ENCODE measurements at regions not wholly inside any gene's neighbourhood (a gene's known extent, or its start where the extent isn't known, plus 50 kb on each side); places are given as distances from the start of the nearest gene placed in this dataset.

GRCh38 chr13:103282571-103283450, 216.6 kb upstream of the SLC10A2 start:
- Histone ChIP-seq H3K36me3 (ENCODE audit: control insufficient read depth in 3 of 3, insufficient read depth in 2 of 3, low read depth in 1 of 3, low read length in 3 of 3) (no peaks in the 10 kb centered on the region), H3K4me3 (ENCODE audit: low read depth in 1 of 3, low read length in 3 of 3) (no peak overlapping the region), H3K27me3 (ENCODE audit: control insufficient read depth in 3 of 3, insufficient read depth in 3 of 3, low read length in 3 of 3) (no peaks in the 10 kb centered on the region), H3K4me1 (ENCODE audit: control insufficient read depth in 3 of 3, insufficient read depth in 2 of 3, low read depth in 1 of 3, low read length in 2 of 3) (peaks cover 0 to 6% (median 0%) of the 10 kb centered on the region in 3 donors), H3K9me3 (ENCODE audit: control insufficient read depth in 2 of 2, insufficient read depth in 1 of 2, low read depth in 1 of 2, low read length in 1 of 2) (no peaks in the 10 kb centered on the region), H3K27ac (ENCODE audit: low read depth in 1 of 3, low read length in 2 of 3) (no peak overlapping the region)
- 24 to 34% (median 32%) methylated on average over 14 of the region's 14 CpGs for WGBS, 3 donors
- peak; percentile 5 to 62 for DNase-seq
- FAIRE-seq: no peak

- Histone ChIP-seq H3K4me1 (ENCODE audit: control insufficient read depth in 3 of 3, insufficient read depth in 2 of 3, low read depth in 1 of 3, low read length in 2 of 3) (peaks cover 0 to 1% (median 0%) of the 10 kb centered on the region in 3 donors), H3K27ac (ENCODE audit: low read depth in 1 of 3, low read length in 2 of 3) (no peak overlapping the region), H3K9me3 (ENCODE audit: control insufficient read depth in 2 of 2, insufficient read depth in 1 of 2, low read depth in 1 of 2, low read length in 1 of 2) (no peaks in the 10 kb centered on the region), H3K36me3 (ENCODE audit: control insufficient read depth in 3 of 3, insufficient read depth in 2 of 3, low read depth in 1 of 3, low read length in 3 of 3) (no peaks in the 10 kb centered on the region), H3K27me3 (ENCODE audit: control insufficient read depth in 3 of 3, insufficient read depth in 3 of 3, low read length in 3 of 3) (no peaks in the 10 kb centered on the region), H3K4me3 (ENCODE audit: low read depth in 1 of 3, low read length in 3 of 3) (no peak overlapping the region)
- DNase-seq: peak in 1 of 2 donors; percentile 11
- 64 to 71% (median 67%) methylated on average over 5 of the region's 5 CpGs for WGBS, 3 donors
- no peak for FAIRE-seq
These were observed 211.9 kb upstream of the SLC10A2 start for GRCh38 chr13:103277959-103278694.

- no peak for DNase-seq
- 73 to 87% (median 83%) methylated on average over 8 of the region's 8 CpGs for WGBS, 3 donors
- no peak overlapping the region for H3K27ac ChIP-seq (ENCODE audit: low read depth in 1 of 3, low read length in 2 of 3)
- no peaks in the 10 kb centered on the region for H3K36me3 ChIP-seq (ENCODE audit: control insufficient read depth in 3 of 3, insufficient read depth in 2 of 3, low read depth in 1 of 3, low read length in 3 of 3)
- no peaks in the 10 kb centered on the region for H3K9me3 ChIP-seq (ENCODE audit: control insufficient read depth in 2 of 2, insufficient read depth in 1 of 2, low read depth in 1 of 2, low read length in 1 of 2)
- H3K27me3 ChIP-seq (ENCODE audit: control insufficient read depth in 3 of 3, insufficient read depth in 3 of 3, low read length in 3 of 3): no peaks in the 10 kb centered on the region
- no peak for FAIRE-seq
- no peaks in the 10 kb centered on the region for H3K4me1 ChIP-seq (ENCODE audit: control insufficient read depth in 3 of 3, insufficient read depth in 2 of 3, low read depth in 1 of 3, low read length in 2 of 3)
- H3K4me3 ChIP-seq (ENCODE audit: low read depth in 1 of 3, low read length in 3 of 3): no peak overlapping the region
These were observed 210.7 kb upstream of the SLC10A2 start for GRCh38 chr13:103276775-103277498.

DNA sequence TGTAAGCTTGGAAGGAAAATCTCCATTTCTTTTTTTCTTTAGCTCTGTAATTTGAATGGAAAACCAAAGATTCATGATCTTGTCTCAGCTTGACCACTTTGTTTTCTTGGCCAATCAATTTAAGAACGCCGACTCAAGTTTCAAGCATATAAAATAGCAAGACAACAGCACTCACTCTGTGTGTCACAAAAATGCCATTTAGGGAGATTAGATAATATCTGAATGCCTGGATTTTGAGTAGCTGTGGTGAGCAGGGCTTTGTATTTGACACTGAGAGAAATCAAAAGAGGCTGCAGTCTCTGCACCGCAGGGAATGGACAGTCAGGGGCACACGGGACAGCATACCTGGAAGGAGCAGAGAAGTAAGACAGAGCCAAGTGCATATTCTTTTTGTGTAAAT, 209.5 kb upstream of the SLC10A2 start:
- DNase-seq (no peak), FAIRE-seq (no peak)
- no peaks in the 10 kb centered on the region for H3K36me3 ChIP-seq (ENCODE audit: control insufficient read depth in 3 of 3, insufficient read depth in 2 of 3, low read depth in 1 of 3, low read length in 3 of 3)
- H3K27me3 ChIP-seq (ENCODE audit: control insufficient read depth in 3 of 3, insufficient read depth in 3 of 3, low read length in 3 of 3): no peaks in the 10 kb centered on the region
- H3K4me1 ChIP-seq (ENCODE audit: control insufficient read depth in 3 of 3, insufficient read depth in 2 of 3, low read depth in 1 of 3, low read length in 2 of 3): no peaks in the 10 kb centered on the region
- H3K4me3 ChIP-seq (ENCODE audit: low read depth in 1 of 3, low read length in 3 of 3): no peak overlapping the region
- no peak overlapping the region for H3K27ac ChIP-seq (ENCODE audit: low read depth in 1 of 3, low read length in 2 of 3)
- no peaks in the 10 kb centered on the region for H3K9me3 ChIP-seq (ENCODE audit: control insufficient read depth in 2 of 2, insufficient read depth in 1 of 2, low read depth in 1 of 2, low read length in 1 of 2)
- WGBS, 3 donors: 82 to 91% (median 90%) methylated on average over 4 of the region's 4 CpGs

DNA sequence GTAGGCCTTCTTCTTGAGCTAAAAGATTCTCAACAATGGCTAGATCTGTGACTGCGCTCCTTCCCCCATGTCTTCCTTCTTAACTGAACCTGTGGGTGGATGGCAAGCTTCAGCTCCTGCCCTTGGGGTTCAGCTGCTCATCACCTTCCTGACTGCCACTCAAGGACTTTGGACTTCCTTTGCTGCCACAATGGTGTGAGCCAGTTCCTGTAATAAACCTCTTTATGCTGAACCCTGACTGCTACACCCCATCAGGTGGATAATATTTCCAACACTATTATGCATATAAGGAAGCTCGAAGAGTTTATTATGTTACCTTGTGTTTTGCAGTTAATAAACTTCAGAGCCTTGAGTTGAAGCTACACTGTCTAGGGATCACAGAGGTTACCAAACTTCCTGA, 208.9 kb upstream of the SLC10A2 start:
- Histone ChIP-seq H3K27ac (ENCODE audit: low read depth in 1 of 3, low read length in 2 of 3) (no peak overlapping the region), H3K4me1 (ENCODE audit: control insufficient read depth in 3 of 3, insufficient read depth in 2 of 3, low read depth in 1 of 3, low read length in 2 of 3) (no peaks in the 10 kb centered on the region), H3K27me3 (ENCODE audit: control insufficient read depth in 3 of 3, insufficient read depth in 3 of 3, low read length in 3 of 3) (no peaks in the 10 kb centered on the region), H3K36me3 (ENCODE audit: control insufficient read depth in 3 of 3, insufficient read depth in 2 of 3, low read depth in 1 of 3, low read length in 3 of 3) (no peaks in the 10 kb centered on the region), H3K4me3 (ENCODE audit: low read depth in 1 of 3, low read length in 3 of 3) (no peak overlapping the region), H3K9me3 (ENCODE audit: control insufficient read depth in 2 of 2, insufficient read depth in 1 of 2, low read depth in 1 of 2, low read length in 1 of 2) (no peaks in the 10 kb centered on the region)
- DNase-seq: peak; percentile 64 to 65
- 52 to 78% (median 68%) methylated on average over 2 of the region's 2 CpGs for WGBS, 3 donors
- FAIRE-seq: no peak

- Histone ChIP-seq H3K27me3 (ENCODE audit: control insufficient read depth in 3 of 3, insufficient read depth in 3 of 3, low read length in 3 of 3) (no peaks in the 10 kb centered on the region), H3K27ac (ENCODE audit: low read depth in 1 of 3, low read length in 2 of 3) (no peak overlapping the region), H3K36me3 (ENCODE audit: control insufficient read depth in 3 of 3, insufficient read depth in 2 of 3, low read depth in 1 of 3, low read length in 3 of 3) (no peaks in the 10 kb centered on the region), H3K9me3 (ENCODE audit: control insufficient read depth in 2 of 2, insufficient read depth in 1 of 2, low read depth in 1 of 2, low read length in 1 of 2) (no peaks in the 10 kb centered on the region), H3K4me1 (ENCODE audit: control insufficient read depth in 3 of 3, insufficient read depth in 2 of 3, low read depth in 1 of 3, low read length in 2 of 3) (no peaks in the 10 kb centered on the region), H3K4me3 (ENCODE audit: low read depth in 1 of 3, low read length in 3 of 3) (no peak overlapping the region)
- FAIRE-seq (no peak), DNase-seq (no peak)
These were observed 207.6 kb upstream of the SLC10A2 start for GRCh38 chr13:103273825-103274224.

DNA sequence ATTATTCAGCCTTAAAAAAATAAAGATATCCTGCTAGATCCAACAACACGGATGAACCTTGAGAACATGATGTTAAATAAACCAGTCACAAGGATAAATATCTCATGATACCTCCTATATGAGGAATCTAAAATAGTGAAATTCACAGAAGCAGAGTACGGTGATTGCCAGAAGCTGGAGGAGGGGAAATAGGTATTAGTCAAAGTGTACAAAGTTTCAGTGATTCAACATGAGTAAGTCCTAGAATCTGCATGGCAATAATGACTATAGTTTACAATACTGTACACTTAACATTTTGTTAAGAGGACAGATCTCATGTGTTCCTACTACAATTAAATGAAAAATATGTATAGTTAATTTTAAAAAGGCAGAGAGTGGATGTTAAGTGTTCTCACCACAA, 206.6 kb upstream of the SLC10A2 start:
- Histone ChIP-seq H3K27me3 (ENCODE audit: control insufficient read depth in 3 of 3, insufficient read depth in 3 of 3, low read length in 3 of 3) (no peaks in the 10 kb centered on the region), H3K4me1 (ENCODE audit: control insufficient read depth in 3 of 3, insufficient read depth in 2 of 3, low read depth in 1 of 3, low read length in 2 of 3) (no peaks in the 10 kb centered on the region), H3K27ac (ENCODE audit: low read depth in 1 of 3, low read length in 2 of 3) (no peak overlapping the region), H3K9me3 (ENCODE audit: control insufficient read depth in 2 of 2, insufficient read depth in 1 of 2, low read depth in 1 of 2, low read length in 1 of 2) (peaks cover 0 to 8% of the 10 kb centered on the region in 2 donors), H3K36me3 (ENCODE audit: control insufficient read depth in 3 of 3, insufficient read depth in 2 of 3, low read depth in 1 of 3, low read length in 3 of 3) (no peaks in the 10 kb centered on the region), H3K4me3 (ENCODE audit: low read depth in 1 of 3, low read length in 3 of 3) (no peak overlapping the region)
- FAIRE-seq (no peak), DNase-seq (no peak)
- WGBS, 3 donors: 60 to 82% (median 71%) methylated on average over 2 of the region's 2 CpGs

DNA sequence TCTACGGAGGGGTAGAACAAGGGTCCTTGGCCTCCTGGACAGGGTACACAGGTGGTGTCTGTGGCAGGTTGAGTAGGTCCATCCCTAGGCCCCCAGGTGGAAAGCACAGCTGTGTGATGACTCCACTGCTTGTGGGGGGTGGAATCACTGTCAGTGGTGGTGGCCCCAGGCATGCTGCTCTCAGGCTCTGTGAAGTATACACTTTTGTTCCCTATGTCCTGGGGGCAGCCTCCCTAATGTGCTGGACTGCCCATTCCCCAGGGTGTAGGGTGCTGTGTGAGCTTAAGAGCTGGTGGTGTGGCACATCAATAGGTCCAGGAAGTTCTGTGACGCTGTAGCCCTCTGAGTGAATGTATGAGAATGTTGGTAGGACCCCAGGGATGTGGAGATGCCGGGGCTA, 197.2 kb upstream of the SLC10A2 start:
- no peak overlapping the region for H3K4me3 ChIP-seq (ENCODE audit: low read depth in 1 of 3, low read length in 3 of 3)
- H3K9me3 ChIP-seq (ENCODE audit: control insufficient read depth in 2 of 2, insufficient read depth in 1 of 2, low read depth in 1 of 2, low read length in 1 of 2): peaks cover 0 to 14% of the 10 kb centered on the region in 2 donors
- no peaks in the 10 kb centered on the region for H3K27me3 ChIP-seq (ENCODE audit: control insufficient read depth in 3 of 3, insufficient read depth in 3 of 3, low read length in 3 of 3)
- H3K27ac ChIP-seq (ENCODE audit: low read depth in 1 of 3, low read length in 2 of 3): no peak overlapping the region
- DNase-seq (no peak), FAIRE-seq (no peak)
- no peaks in the 10 kb centered on the region for H3K4me1 ChIP-seq (ENCODE audit: control insufficient read depth in 3 of 3, insufficient read depth in 2 of 3, low read depth in 1 of 3, low read length in 2 of 3)
- 65 to 69% (median 66%) methylated on average over 3 of the region's 3 CpGs for WGBS, 3 donors
- H3K36me3 ChIP-seq (ENCODE audit: control insufficient read depth in 3 of 3, insufficient read depth in 2 of 3, low read depth in 1 of 3, low read length in 3 of 3): no peaks in the 10 kb centered on the region
